ENCODE measurements at regions not wholly inside any gene's neighbourhood (a gene's known extent, or its start where the extent isn't known, plus 50 kb on each side); places are given as distances from the start of the nearest gene placed in this dataset.
"Not testable (repeated sequence)": the region's sequence is repeated elsewhere in the genome, so short reads cannot be mapped to it uniquely, and the experiment has no call there.

GRCh38 chr2:47697681-47698435, 85.1 kb upstream of the MSH6 start:
- not testable (repeated sequence) for H3K27me3 ChIP-seq (ENCODE audit: control insufficient read depth, insufficient read depth, low read length); H3K36me3 ChIP-seq (replicated peaks; ENCODE audit: control insufficient read depth, insufficient read depth, low read length); H3K4me3 ChIP-seq (ENCODE audit: insufficient read depth, low read depth, low read length); DNase-seq

GRCh38 chr2:47697000-47697601, 85.8 kb upstream of the MSH6 start:
- H3K27me3 ChIP-seq (ENCODE audit: control insufficient read depth, insufficient read depth, low read length): no peaks in the 10 kb centered on the region
- no peaks in the 10 kb centered on the region for H3K36me3 ChIP-seq (replicated peaks; ENCODE audit: control insufficient read depth, insufficient read depth, low read length)
- H3K4me3 ChIP-seq (ENCODE audit: insufficient read depth, low read depth, low read length): no peak overlapping the region
- DNase-seq: no peak

- H3K4me3 ChIP-seq (ENCODE audit: insufficient read depth, low read depth, low read length): no peak overlapping the region
- no peaks in the 10 kb centered on the region for H3K36me3 ChIP-seq (replicated peaks; ENCODE audit: control insufficient read depth, insufficient read depth, low read length)
- no peaks in the 10 kb centered on the region for H3K27me3 ChIP-seq (ENCODE audit: control insufficient read depth, insufficient read depth, low read length)
- no peak for DNase-seq
Observed at GRCh38 chr2:47696478-47696831, 86.5 kb upstream of the MSH6 start.

GRCh38 chr2:47695800-47696477, 87.0 kb upstream of the MSH6 start:
- H3K4me3 ChIP-seq (ENCODE audit: insufficient read depth, low read depth, low read length): no peak overlapping the region
- DNase-seq: peak; percentile 35
- H3K27me3 ChIP-seq (ENCODE audit: control insufficient read depth, insufficient read depth, low read length): no peaks in the 10 kb centered on the region
- H3K36me3 ChIP-seq (replicated peaks; ENCODE audit: control insufficient read depth, insufficient read depth, low read length): no peaks in the 10 kb centered on the region

- not testable (repeated sequence) for H3K27me3 ChIP-seq (ENCODE audit: control insufficient read depth, insufficient read depth, low read length); H3K4me3 ChIP-seq (ENCODE audit: insufficient read depth, low read depth, low read length); DNase-seq; H3K36me3 ChIP-seq (replicated peaks; ENCODE audit: control insufficient read depth, insufficient read depth, low read length)
Observed at GRCh38 chr2:47694451-47694850, 88.5 kb upstream of the MSH6 start.

- DNase-seq; H3K4me3 ChIP-seq (ENCODE audit: insufficient read depth, low read depth, low read length); H3K36me3 ChIP-seq (replicated peaks; ENCODE audit: control insufficient read depth, insufficient read depth, low read length); H3K27me3 ChIP-seq (ENCODE audit: control insufficient read depth, insufficient read depth, low read length): not testable (repeated sequence)
Observed at GRCh38 chr2:47690706-47691325, 92.1 kb upstream of the MSH6 start.

GRCh38 chr2:47690132-47690531, 92.8 kb upstream of the MSH6 start:
- Histone ChIP-seq H3K4me3 (ENCODE audit: insufficient read depth, low read depth, low read length) (no peak overlapping the region), H3K36me3 (replicated peaks; ENCODE audit: control insufficient read depth, insufficient read depth, low read length) (no peaks in the 10 kb centered on the region), H3K27me3 (ENCODE audit: control insufficient read depth, insufficient read depth, low read length) (no peaks in the 10 kb centered on the region)
- no peak for DNase-seq

GRCh38 chr2:47689118-47689517, 93.8 kb upstream of the MSH6 start:
- DNase-seq; H3K36me3 ChIP-seq (replicated peaks; ENCODE audit: control insufficient read depth, insufficient read depth, low read length); H3K4me3 ChIP-seq (ENCODE audit: insufficient read depth, low read depth, low read length): not testable (repeated sequence)

GRCh38 chr2:47688561-47688960, 94.4 kb upstream of the MSH6 start:
- no peak for DNase-seq
- no peak overlapping the region for H3K4me3 ChIP-seq (ENCODE audit: insufficient read depth, low read depth, low read length)
- no peaks in the 10 kb centered on the region for H3K27me3 ChIP-seq (ENCODE audit: control insufficient read depth, insufficient read depth, low read length)
- no peaks in the 10 kb centered on the region for H3K36me3 ChIP-seq (replicated peaks; ENCODE audit: control insufficient read depth, insufficient read depth, low read length)

More at GRCh38 chr2:47689118-47689517, 93.8 kb upstream of the MSH6 start:
- H3K27me3 ChIP-seq (ENCODE audit: control insufficient read depth, insufficient read depth, low read length): not testable (repeated sequence)

- Histone ChIP-seq H3K4me3 (ENCODE audit: insufficient read depth, low read depth, low read length) (no peak overlapping the region), H3K27me3 (ENCODE audit: control insufficient read depth, insufficient read depth, low read length) (no peaks in the 10 kb centered on the region), H3K36me3 (replicated peaks; ENCODE audit: control insufficient read depth, insufficient read depth, low read length) (no peaks in the 10 kb centered on the region)
- DNase-seq: no peak
Observed at GRCh38 chr2:47687856-47688255, 95.1 kb upstream of the MSH6 start.

- Histone ChIP-seq H3K27me3 (ENCODE audit: control insufficient read depth, insufficient read depth, low read length) (no peaks in the 10 kb centered on the region), H3K36me3 (replicated peaks; ENCODE audit: control insufficient read depth, insufficient read depth, low read length) (no peaks in the 10 kb centered on the region), H3K4me3 (ENCODE audit: insufficient read depth, low read depth, low read length) (no peak overlapping the region)
- no peak for DNase-seq
Observed at GRCh38 chr2:47686018-47686417, 96.9 kb upstream of the MSH6 start.

- no peaks in the 10 kb centered on the region for H3K36me3 ChIP-seq (replicated peaks; ENCODE audit: control insufficient read depth, insufficient read depth, low read length)
- DNase-seq: no peak
- H3K4me3 ChIP-seq (ENCODE audit: insufficient read depth, low read depth, low read length): no peak overlapping the region
- H3K27me3 ChIP-seq (ENCODE audit: control insufficient read depth, insufficient read depth, low read length): no peaks in the 10 kb centered on the region
Observed at GRCh38 chr2:47682216-47682749, 100.7 kb upstream of the MSH6 start.

GRCh38 chr2:47676261-47676926, 105.6 kb upstream of the KCNK12 start:
- H3K4me3 ChIP-seq (ENCODE audit: insufficient read depth, low read depth, low read length): no peak overlapping the region
- H3K36me3 ChIP-seq (replicated peaks; ENCODE audit: control insufficient read depth, insufficient read depth, low read length): no peaks in the 10 kb centered on the region
- H3K27me3 ChIP-seq (ENCODE audit: control insufficient read depth, insufficient read depth, low read length): no peaks in the 10 kb centered on the region
- no peak for DNase-seq

GRCh38 chr2:47675196-47675825, 104.5 kb upstream of the KCNK12 start:
- DNase-seq: no peak
- H3K4me3 ChIP-seq (ENCODE audit: insufficient read depth, low read depth, low read length): no peak overlapping the region
- H3K36me3 ChIP-seq (replicated peaks; ENCODE audit: control insufficient read depth, insufficient read depth, low read length): no peaks in the 10 kb centered on the region
- H3K27me3 ChIP-seq (ENCODE audit: control insufficient read depth, insufficient read depth, low read length): no peaks in the 10 kb centered on the region
